ENCODE measurements at regions not wholly inside any gene's neighbourhood (a gene's known extent, or its start where the extent isn't known, plus 50 kb on each side); places are given as distances from the start of the nearest gene placed in this dataset.

DNA sequence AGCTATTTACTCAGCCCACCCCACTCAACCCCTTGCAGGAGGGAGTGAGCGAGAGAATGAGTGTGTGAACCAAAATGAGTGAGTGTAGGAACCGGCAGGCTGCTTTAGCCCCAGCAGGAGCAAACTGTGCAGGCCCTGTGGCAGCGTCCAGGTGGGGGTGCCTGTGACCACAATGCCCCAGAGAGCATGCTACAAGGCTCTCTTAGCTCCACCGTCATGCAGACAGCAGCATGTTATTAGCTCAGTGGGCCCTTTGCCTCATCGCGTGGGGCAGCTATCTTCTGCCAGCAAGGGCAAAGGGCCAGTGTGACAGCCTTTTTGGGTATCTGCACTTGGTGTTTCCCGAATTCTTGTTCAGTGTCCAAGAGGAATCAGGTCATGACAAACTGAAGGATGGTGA is 271.3 kb downstream of the GPM6A start:
- TF ChIP-seq CTCF (tag by site-specific recombination; IDR thresholded peaks at IDR 0.05), result no peak
- no peak for TF ChIP-seq ZNF324 (tag by site-specific recombination; IDR thresholded peaks at IDR 0.05)
- TF ChIP-seq ZNF660 (tag by site-specific recombination; IDR thresholded peaks at IDR 0.05), result no peak
- TF ChIP-seq ZNF792 (tag by site-specific recombination; IDR thresholded peaks at IDR 0.05), result no peak
- TF ChIP-seq SP3 (tag by site-specific recombination; IDR thresholded peaks at IDR 0.05), result no peak
- no peak for TF ChIP-seq KLF1 (tag by site-specific recombination; IDR thresholded peaks at IDR 0.05)
- no peak for TF ChIP-seq ZNF785 (tag by site-specific recombination; IDR thresholded peaks at IDR 0.05)
- TF ChIP-seq KLF16 (tag by site-specific recombination; IDR thresholded peaks at IDR 0.05), result no peak
- TF ChIP-seq, protein P1, sequence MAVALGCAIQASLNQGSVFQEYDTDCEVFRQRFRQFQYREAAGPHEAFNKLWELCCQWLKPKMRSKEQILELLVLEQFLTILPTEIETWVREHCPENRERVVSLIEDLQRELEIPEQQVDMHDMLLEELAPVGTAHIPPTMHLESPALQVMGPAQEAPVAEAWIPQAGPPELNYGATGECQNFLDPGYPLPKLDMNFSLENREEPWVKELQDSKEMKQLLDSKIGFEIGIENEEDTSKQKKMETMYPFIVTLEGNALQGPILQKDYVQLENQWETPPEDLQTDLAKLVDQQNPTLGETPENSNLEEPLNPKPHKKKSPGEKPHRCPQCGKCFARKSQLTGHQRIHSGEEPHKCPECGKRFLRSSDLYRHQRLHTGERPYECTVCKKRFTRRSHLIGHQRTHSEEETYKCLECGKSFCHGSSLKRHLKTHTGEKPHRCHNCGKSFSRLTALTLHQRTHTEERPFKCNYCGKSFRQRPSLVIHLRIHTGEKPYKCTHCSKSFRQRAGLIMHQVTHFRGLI (tag by site-specific recombination; IDR thresholded peaks at IDR 0.05), result no peak
- TF ChIP-seq ZNF510 (tag by site-specific recombination; IDR thresholded peaks at IDR 0.05; ENCODE audit: insufficient replicate concordance), result no peak
- TF ChIP-seq, protein P2, sequence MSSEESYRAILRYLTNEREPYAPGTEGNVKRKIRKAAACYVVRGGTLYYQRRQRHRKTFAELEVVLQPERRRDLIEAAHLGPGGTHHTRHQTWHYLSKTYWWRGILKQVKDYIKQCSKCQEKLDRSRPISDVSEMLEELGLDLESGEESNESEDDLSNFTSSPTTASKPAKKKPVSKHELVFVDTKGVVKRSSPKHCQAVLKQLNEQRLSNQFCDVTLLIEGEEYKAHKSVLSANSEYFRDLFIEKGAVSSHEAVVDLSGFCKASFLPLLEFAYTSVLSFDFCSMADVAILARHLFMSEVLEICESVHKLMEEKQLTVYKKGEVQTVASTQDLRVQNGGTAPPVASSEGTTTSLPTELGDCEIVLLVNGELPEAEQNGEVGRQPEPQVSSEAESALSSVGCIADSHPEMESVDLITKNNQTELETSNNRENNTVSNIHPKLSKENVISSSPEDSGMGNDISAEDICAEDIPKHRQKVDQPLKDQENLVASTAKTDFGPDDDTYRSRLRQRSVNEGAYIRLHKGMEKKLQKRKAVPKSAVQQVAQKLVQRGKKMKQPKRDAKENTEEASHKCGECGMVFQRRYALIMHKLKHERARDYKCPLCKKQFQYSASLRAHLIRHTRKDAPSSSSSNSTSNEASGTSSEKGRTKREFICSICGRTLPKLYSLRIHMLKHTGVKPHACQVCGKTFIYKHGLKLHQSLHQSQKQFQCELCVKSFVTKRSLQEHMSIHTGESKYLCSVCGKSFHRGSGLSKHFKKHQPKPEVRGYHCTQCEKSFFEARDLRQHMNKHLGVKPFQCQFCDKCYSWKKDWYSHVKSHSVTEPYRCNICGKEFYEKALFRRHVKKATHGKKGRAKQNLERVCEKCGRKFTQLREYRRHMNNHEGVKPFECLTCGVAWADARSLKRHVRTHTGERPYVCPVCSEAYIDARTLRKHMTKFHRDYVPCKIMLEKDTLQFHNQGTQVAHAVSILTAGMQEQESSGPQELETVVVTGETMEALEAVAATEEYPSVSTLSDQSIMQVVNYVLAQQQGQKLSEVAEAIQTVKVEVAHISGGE (tag by site-specific recombination; conservative IDR thresholded peaks at IDR 0.05; ENCODE audit: low read depth), result no peak
- no peak for TF ChIP-seq ATF2 (tag by site-specific recombination; IDR thresholded peaks at IDR 0.05; ENCODE audit: low read depth)

Data from HEK293 (cell line).